Jurkat, Clone E6-1 (cell line): ENCODE measurements at regions not wholly inside any gene's neighbourhood (a gene's known extent, or its start where the extent isn't known, plus 50 kb on each side); places are given as distances from the start of the nearest gene placed in this dataset.
"Not testable (repeated sequence)": the region's sequence is repeated elsewhere in the genome, so short reads cannot be mapped to it uniquely, and the experiment has no call there.

Experiments used
- DNase-seq: peaks from one replicate; pipeline ENCODE4 v3.0.0-alpha.2; 2011; ENCODE audit warnings: low read depth, low spot score
- H3K4me3 ChIP-seq: 2 replicates; pipeline ENCODE4 v1.5.1; 2011; ENCODE audit warnings: mild to moderate bottlenecking, low read length, control low read depth, moderate library complexity

DNA sequence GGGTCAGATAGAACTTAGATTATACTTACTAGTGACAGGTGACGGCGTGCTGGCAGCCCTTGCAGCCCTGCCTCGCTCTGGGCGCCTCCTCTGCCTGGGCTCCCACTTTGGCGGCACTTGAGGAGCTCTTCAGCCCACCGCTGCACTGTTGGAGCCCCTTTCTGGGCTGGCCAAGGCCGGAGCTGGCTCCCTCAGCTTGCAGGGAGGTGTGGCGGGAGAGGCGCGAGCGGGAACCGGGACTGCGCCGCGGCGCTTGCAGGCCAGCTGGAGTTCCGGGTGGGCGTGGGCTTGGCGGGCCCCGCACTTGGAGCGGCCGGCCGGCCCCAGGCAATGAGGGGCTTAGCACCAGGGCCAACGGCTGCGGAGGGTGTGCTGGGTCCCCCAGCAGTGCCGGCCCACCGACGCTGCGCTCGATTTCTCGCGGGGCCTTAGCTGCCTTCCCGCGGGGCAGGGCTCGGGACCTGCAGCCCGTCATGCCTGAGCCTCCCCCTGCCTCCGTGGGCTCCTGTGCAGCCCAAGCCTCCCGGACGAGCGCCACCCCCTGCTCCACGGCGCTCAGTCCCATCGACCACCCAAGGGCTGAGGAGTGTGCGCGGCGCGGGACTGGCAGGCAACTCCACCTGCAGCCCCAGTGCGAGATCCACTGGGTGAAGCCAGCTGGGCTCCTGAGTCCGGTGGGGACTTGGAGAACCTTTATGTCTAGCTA lies 320.8 kb upstream of the DEPDC1 start:
- DNase-seq, H3K4me3 ChIP-seq: not testable (repeated sequence)

GRCh38 chr1:68819190-68819829 lies 322.4 kb upstream of the DEPDC1 start:
- no peak for DNase-seq
- no peak overlapping the region for H3K4me3 ChIP-seq

DNA sequence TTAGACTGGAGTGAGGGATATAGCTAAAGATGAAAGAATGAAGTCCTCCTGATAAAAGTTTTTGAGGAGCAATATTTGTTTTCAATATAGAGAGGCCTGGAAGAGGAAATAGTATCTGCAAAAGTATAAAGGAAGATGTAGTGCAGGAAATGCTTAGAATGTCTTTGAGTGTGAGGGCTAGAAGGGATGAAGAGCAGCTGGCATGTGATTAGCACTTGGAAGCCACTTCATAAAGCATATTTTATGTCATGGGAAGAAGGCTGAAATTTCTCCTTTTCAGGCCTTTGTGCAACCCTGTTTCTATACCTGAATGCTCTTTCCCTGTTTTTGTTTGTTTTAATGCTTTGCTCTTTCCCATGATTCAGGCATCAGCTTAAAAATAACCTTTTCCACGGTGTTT lies 323.3 kb upstream of the DEPDC1 start:
- H3K4me3 ChIP-seq = no peak overlapping the region
- DNase-seq = no peak

GRCh38 chr1:68826836-68827235 lies 330.0 kb upstream of the DEPDC1 start:
- H3K4me3 ChIP-seq = no peak overlapping the region
- DNase-seq = no peak

DNA sequence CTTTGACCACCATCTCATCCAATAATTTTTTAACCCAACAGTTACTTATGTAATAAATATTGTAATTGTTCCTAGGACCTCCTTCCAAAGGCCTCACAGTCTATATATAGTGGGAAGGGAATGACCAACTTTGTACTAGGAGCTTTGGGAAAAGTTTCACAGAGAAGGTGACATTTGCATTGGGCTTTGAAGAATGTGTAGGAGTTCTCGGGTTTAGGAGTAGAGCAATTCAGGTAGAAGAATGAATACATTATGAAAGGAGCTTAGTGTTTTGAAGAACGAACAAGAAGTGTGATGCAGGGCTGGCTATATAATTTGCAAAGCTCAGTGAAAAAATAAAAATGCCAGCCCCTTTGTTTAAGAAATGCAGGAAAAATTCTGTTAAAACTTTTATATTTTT lies 330.4 kb upstream of the DEPDC1 start:
- DNase-seq = no peak
- H3K4me3 ChIP-seq = no peak overlapping the region

DNA sequence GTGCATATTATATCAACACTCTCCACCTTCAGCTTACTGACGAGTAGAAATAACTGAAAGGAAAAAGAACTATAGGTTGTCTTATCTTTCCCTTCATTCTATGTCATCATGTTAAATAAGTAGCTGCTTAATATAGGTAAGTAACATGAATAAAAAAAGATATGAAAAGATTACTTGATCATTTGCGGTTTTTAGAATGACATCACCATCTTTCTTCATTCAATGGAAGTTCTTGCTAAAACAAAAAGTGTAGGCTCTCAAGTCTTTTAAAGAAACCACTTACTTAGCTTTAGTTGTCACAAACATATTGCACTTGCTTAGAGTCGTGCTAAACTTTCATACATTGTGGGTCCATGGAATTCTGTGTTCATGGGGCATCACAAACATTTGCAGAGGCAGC lies 331.1 kb upstream of the DEPDC1 start:
- no peak for DNase-seq
- no peak overlapping the region for H3K4me3 ChIP-seq

GRCh38 chr1:68831281-68831680 lies 334.4 kb upstream of the DEPDC1 start:
- H3K4me3 ChIP-seq = no peak overlapping the region
- no peak for DNase-seq

DNA sequence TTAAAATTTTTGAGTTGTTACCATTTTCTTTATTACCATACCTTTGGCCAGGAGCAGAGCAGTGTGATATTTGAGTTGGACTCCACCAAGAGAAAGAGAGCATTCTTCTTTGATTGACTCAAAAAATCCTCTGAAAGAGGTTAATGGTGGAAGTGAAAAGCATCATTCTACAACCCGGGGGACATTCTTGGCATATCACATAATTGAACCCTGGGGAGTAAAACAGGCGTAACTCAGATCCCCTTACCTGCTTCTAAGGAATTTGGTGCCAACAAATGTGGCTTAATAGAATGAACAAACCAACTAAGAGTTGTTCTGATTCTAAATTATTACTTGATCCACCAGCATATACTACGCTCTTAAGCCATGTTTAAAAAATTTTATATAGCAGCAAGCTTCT lies 351.1 kb upstream of the DEPDC1 start:
- no peak for DNase-seq
- no peak overlapping the region for H3K4me3 ChIP-seq

GRCh38 chr1:68868606-68869005 lies 371.7 kb upstream of the DEPDC1 start:
- DNase-seq = no peak

GRCh38 chr1:68873144-68873543 lies 376.3 kb upstream of the DEPDC1 start:
- no peak for DNase-seq
- H3K4me3 ChIP-seq = no peak overlapping the region

More at GRCh38 chr1:68868606-68869005, 371.7 kb upstream of the DEPDC1 start:
- H3K4me3 ChIP-seq = no peak overlapping the region

DNA sequence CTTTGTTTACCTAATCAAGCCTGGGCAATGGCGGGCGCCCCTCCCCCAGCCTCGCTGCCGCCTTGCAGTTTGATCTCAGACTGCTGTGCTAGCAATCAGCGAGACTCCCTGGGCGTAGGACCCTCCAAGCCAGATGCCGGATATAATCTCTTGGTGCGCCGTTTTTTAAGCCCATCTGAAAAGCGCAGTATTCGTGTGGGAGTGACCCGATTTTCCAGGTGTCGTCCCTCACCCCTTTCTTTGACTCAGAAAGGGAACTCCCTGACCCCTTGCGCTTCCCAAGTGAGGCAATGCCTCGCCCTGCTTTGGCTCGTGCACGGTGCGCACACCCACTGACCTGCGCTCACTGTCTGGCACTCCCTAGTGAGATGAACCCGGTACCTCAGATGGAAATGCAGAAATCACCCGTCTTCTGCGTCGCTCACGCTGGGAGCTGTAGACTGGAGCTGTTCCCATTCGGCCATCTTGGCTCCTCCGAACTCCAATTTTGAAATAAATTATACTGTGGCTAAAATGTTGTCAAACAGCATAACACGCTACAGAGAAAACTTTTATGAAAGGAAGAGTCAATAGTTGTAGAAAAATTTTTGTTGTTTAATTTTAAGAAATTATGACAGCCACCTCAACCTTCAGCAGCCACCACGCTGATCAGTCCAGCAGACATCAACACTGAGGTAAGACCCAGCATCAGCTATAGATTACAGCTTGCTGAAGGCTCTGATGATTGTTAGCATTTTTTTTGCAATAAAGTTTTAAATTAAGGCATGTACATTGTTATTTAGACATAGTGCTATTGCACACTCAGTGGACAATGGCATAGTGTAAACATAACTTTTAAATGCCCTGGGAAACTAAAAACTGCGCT lies 384.7 kb upstream of the DEPDC1 start:
- not testable (repeated sequence) for DNase-seq, H3K4me3 ChIP-seq

- no peak for DNase-seq
- H3K4me3 ChIP-seq = no peak overlapping the region
Observed at GRCh38 chr1:68889471-68889870, 392.6 kb upstream of the DEPDC1 start.

GRCh38 chr1:68890736-68891135 lies 393.9 kb upstream of the DEPDC1 start:
- no peak overlapping the region for H3K4me3 ChIP-seq
- DNase-seq = no peak

GRCh38 chr1:68904477-68904876 lies 407.6 kb upstream of the DEPDC1 start:
- H3K4me3 ChIP-seq = no peak overlapping the region
- DNase-seq = no peak

DNA sequence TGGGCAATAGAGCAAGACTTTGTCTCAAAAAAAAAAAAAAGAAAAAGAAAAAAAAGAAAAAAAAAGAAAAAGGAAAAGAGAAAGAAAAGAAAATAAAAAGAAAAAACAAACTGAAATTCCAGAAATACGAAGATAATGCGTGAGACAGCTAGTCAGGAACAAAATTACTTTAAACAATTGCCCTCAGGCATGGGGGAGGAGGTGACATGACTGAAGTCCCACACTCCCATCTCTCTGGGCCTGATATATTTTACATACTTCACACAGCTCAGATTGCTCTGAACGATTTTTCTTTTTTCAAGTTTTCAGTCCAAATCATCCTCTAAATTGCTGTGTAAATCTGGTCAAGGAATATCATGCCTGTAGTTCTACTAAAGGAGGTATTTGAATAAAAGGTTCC lies 409.5 kb upstream of the DEPDC1 start:
- DNase-seq = no peak
- H3K4me3 ChIP-seq = no peak overlapping the region

- no peak overlapping the region for H3K4me3 ChIP-seq
- DNase-seq = no peak
Observed at GRCh38 chr1:68907491-68907890, 410.6 kb upstream of the DEPDC1 start.

- DNase-seq = no peak
- no peak overlapping the region for H3K4me3 ChIP-seq
Observed at GRCh38 chr1:68908316-68908715, 411.4 kb upstream of the DEPDC1 start.

- H3K4me3 ChIP-seq = no peak overlapping the region
- no peak for DNase-seq
Observed at GRCh38 chr1:68916221-68916902, 419.5 kb upstream of the DEPDC1 start.

GRCh38 chr1:68917456-68917855 lies 420.6 kb upstream of the DEPDC1 start:
- no peak overlapping the region for H3K4me3 ChIP-seq
- no peak for DNase-seq

- no peak for DNase-seq
- no peak overlapping the region for H3K4me3 ChIP-seq
Observed at GRCh38 chr1:68918563-68918962, 421.7 kb upstream of the DEPDC1 start.
